GM19438 (cell line): ENCODE measurements at regions not wholly inside any gene's neighbourhood (a gene's known extent, or its start where the extent isn't known, plus 50 kb on each side); places are given as distances from the start of the nearest gene placed in this dataset.
"Not testable (repeated sequence)": the region's sequence is repeated elsewhere in the genome, so short reads cannot be mapped to it uniquely, and the experiment has no call there.

Experiments used
- ATAC-seq: cut with Tn5 transposase; IDR thresholded peaks from one replicate; pipeline ENCODE4 v1.9.1; 2021; ENCODE audit warnings: low read depth; ENCODE audit not compliant: unreplicated experiment

DNA sequence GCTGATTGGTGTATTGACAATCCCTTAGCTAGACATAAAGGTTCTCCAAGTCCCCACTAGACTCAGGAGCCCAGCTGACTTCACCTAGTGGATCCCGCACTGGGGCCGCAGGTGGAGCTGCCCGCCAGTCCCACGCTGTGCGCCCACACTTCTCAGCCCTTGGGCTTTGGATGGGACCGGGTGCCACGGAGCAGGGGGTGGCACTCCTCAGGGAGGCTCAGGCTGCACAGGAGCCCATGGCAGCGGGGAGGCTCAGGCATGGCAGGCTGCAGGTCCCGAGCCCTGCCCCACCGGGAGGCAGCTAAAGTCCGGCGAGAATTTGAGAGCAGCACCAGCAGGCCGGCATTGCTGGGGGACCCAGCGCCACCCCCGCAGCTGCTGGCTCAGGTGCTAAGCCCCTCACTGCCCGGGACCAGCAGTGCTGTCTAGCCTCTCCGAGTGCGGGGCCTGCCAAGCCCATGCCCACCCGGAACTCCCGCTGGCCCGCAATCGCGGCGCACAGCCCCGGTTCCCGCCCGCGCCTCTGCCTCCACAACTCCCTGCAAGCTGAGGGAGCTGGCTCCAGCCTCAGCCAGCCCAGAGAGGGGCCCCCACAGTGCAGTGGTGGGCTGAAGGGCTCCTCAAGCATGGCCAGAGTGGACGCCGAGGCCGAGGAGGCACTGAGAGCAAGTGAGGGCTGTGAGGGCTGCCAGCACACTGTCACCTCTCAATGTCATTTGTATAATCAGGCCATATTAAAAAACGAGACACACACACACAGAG, 437.2 kb downstream of the CSNK1G3 start:
- no peak for ATAC-seq

DNA sequence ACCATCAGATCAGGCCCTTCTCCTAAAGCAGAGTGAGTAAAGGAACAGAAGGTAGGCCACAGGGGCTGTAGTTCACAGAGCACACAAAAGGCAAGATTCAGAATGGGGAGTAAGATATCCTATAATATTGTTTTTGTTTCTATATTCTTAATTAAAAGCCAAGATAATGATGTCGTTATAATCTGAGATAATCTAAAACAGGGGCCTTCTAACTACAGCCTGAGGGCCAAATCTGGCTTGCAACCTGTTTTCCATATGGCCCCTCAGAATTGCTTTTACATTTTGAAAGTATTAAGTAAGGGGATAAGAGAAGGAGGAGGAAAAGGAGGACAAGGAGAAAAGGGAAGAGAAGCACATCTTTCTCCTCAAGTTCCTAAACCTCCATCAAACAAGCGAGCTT, 435.8 kb downstream of the CSNK1G3 start:
- ATAC-seq = no peak

GRCh38 chr5:123945548-123945947, 433.6 kb downstream of the CSNK1G3 start:
- no peak for ATAC-seq

DNA sequence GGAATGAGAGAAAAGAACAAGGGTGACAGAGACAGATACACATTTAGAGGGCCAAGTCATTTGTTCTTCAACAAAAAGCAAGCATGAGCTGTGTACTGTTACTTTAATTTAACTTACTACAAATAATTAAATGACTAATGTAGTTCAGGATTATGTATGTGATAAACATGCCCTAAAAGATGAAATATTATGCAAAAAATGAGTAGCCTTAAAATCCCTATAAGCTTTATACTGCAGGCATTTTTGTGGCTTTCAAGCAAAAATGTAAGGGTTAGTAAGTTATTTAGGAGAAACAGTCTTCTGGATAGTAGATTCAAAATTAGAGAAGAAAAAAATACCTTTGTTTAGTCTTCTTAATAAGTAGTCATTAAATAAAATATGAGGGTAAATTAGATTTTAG, 431.2 kb downstream of the CSNK1G3 start:
- no peak for ATAC-seq

GRCh38 chr5:123940416-123940815, 428.4 kb downstream of the CSNK1G3 start:
- ATAC-seq = no peak

DNA sequence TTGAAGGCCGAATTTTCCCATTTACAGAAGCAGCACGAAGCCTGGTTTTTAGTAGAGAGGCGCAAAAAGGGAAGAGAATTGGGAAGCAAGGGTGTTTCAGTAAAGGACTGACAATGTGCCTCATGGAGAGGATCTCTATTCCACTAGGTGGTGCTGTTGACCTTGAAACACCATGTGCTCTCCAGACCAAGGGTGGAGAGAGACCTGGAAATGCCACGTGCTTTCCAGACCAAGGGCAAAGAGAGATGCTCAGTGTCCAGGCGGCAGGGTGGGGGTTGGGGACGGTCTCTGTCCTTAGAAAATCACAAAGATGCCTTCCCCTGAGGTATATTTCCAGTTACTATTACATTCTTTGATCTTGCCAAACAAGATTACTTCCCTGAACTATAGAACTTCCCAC, 425.3 kb downstream of the CSNK1G3 start:
- ATAC-seq = no peak

- no peak for ATAC-seq
These were observed 424.6 kb downstream of the CSNK1G3 start for GRCh38 chr5:123936548-123936947.

- not testable (repeated sequence) for ATAC-seq
These were observed 421.8 kb downstream of the CSNK1G3 start for GRCh38 chr5:123933812-123934211.

GRCh38 chr5:123929055-123929474, 417.1 kb downstream of the CSNK1G3 start:
- no peak for ATAC-seq

DNA sequence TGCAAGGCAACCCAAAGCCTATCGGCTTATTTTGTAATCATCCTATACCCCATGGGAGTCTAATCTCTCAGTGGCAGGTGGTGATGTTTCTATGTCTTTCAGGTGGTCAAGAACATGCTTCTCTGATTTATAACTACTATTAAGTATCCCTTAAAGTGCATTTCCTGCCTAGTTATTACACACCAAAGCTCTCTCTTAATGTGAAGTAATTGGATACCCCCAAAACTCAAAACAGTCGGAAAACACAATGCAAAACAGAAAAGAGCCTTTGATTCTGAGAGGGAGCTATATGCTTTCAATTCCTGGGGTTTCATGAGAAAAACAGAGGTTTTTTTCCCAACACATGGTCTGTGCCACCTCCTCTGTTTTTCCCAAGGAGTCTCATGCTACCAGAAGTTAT, 416.4 kb downstream of the CSNK1G3 start:
- ATAC-seq = no peak

DNA sequence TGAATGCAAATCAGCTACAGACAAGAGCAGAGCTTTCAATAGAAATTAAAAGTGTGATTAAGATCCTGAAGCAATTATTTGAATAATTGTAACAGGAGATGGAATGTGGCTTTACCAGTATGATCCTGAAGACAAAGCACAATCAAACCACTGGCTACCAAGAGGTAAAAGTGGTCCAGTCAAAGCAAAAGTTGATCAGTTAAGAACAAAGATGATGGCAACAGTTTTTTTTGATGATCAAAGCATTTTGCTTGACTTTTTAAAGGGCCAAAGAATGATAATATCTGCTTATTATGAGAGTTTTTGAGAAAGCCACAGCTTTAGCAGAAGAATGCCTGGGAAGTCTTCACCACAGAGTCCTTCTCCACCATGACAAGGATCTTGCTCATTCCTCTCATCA, 409.2 kb downstream of the CSNK1G3 start:
- ATAC-seq = no peak

DNA sequence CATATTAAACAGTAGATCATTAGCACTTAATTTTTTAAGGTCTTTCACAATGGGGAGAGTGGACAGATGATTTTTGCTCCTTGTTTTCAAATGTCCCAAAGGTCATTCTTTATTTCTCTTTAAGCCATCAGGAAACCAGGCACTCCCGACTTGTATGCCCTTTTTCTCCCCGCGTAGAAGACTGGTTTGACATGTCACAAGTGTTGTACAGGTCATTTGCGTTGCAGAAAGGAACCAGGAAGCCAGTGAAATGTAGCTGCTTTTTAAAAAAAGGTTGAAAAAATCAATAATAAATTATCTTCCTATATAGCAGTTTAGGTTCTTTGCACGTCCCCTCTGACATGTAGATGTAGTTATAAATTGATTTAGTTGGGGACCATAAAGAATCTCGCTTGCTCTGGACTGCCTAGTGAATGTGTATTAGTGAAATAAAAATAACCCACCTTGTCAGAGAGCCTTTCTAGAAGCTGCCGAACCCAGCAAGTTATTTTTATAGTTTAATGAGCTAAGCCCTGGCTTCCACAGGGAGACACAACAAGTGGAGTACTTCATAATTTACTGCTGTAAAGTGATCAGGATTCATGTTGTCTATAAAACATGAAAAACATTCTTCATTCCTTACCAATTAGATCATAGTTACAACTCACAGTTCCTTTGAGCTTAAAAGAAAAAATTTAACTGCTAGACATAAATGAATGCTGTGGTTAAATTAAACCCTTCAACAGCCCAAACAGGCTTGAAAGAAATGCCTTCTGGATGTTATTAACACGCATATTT, 404.6 kb downstream of the CSNK1G3 start:
- ATAC-seq = no peak

DNA sequence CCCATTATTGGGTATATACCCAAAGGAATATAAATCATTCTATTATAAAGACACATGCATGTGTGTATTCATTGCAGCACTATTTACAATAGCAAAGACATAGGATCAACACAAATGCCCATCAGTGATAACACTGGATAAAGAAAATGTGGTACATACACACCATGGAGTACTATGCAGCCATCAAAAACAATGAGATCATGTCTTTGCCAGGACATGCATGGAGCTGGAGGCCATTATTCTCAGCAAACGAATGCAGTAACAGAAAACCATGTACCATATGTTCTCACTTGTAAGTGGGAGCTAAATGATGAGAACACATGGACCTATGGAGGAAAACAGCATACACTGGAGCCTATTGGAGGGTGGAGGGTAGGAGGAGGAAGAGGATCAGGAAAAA, 402.4 kb downstream of the CSNK1G3 start:
- ATAC-seq = no peak

- no peak for ATAC-seq
These were observed 395.4 kb downstream of the CSNK1G3 start for GRCh38 chr5:123907349-123907748.

DNA sequence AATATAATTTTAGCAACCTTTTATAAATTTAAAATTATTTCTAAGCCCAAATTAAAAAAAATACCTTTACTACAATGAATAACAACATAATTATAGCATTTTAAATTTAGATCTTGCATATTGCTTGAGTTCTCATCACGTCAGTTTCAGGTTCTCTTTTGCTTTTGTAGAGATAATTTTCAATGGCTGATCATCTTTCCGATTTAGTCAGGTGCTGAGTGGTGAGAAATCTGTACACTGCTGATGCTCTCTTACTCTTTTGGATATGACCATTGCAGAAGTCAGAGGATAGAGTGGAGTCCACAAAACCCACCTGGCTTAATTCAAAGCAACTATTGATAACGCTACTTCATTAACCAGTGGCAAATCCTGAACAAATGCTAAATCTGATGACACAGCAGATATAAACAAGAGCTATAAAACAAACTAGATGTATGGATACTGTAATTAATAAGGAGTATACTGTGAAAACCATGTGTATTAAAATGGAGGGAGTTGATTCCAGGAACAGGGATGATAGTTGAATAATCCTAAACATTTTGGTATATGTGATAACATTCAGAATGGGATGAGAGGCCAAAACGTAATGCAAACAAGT, 394.8 kb downstream of the CSNK1G3 start:
- ATAC-seq = no peak

- no peak for ATAC-seq
These were observed 373.1 kb downstream of the CSNK1G3 start for GRCh38 chr5:123885081-123885480.

- no peak for ATAC-seq
These were observed 371.0 kb downstream of the CSNK1G3 start for GRCh38 chr5:123882965-123883345.

DNA sequence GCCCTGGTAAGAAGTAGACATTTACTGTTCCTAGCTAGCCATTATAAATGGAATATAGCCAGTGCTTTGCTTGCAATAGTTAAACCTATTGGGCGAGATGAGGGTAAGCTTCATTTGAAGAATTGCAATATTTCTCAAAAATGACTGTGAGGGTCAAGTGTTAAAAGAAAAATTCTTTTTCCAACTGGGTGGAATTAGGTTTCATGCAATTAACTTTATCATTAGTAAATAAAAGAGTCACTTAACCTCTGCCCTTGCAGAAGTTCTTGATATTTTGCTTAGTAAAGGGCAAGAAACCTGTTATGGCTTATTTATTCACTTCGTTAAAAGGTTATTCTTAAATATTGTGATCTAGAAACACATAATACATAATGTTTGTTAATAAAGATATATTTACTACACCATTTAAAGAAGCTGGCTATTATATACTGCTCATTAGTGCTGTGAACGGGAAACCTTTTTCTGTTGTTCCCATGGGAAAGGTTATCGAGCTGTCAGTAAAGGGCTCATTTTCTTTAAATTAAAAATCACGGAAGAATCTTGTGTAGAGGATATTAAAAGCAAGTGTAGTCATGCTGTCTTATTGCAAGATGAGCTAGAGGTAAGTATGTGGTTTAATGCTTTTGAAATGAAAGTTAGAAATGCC, 370.5 kb downstream of the CSNK1G3 start:
- ATAC-seq = no peak

DNA sequence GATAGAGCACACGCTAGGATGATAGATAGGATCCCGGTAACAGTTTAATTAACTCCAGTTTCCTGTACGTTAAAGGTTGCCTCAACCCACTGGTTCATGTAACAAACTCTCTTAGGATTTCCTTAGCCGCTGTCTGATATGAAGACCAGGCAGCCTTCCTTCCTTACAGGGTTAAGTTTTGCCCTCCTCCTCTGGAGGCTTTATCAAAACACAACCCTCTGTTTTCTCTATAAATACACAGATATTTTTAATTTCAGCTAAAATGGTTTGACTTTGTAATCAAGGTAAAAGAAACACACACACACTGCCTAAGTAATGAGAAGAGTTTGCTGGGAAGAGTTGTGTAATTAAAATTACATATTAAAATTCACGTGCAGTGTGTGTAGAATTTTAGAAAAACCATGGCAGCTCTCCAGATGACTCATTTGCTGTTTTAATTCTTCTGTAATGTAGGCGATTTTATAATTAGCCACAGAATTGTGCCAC, 369.8 kb downstream of the CSNK1G3 start:
- ATAC-seq = no peak

GRCh38 chr5:123880875-123881274, 368.9 kb downstream of the CSNK1G3 start:
- no peak for ATAC-seq

GRCh38 chr5:123879071-123879470, 367.1 kb downstream of the CSNK1G3 start:
- ATAC-seq = no peak
